ENCODE measurements at regions not wholly inside any gene's neighbourhood (a gene's known extent, or its start where the extent isn't known, plus 50 kb on each side); places are given as distances from the start of the nearest gene placed in this dataset.

DNA sequence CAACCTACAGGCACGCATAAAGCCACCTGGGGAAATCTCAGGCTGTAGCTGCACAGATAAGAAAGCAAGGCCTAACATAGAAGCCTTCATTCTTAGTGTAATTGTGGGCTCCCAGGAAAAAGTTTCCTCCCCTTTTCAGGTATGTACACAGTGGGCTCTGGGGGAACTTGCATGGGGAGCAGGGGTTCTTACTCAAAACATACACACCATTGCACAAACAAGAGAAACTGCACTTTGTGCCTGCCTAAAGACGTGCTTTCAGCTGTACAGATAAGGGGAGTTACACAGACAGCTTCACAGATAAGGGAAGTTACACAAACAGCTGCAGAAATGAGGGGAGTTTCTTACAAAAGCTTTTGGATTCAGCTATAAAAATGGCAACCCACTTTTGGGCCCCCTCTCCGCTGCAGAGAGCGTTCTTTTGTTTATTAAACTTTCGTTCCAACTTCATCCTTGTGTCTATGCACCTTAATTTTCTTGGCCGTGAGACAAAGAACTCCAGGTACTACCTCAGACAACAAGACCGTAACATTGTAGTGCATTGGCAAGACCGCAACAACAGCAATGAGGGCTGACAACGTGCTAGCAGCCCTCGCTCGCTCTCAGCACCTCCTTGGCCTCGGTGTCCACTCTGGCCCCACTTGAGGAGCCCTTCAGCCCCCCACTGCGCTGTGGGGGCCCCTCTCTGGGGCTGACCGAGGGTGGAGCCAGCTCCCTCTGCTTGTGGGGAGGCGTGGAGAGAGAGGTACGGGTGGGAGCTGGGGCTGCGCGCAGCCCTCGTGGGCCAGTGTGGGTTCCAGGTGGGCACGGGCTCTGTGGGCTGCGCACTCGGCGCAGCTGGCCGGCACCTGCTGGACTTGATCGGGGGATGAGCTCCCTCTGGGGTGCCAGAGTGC is 317.5 kb downstream of the RAPGEF2 start (continued):
- TF ChIP-seq BHLHE40 (IDR thresholded peaks at IDR 0.05; ENCODE audit: low read length) (peak; percentile 53; the same call in 1 of the 2 replicates), HDAC1 (CRISPR knock-in tag; IDR thresholded peaks at IDR 0.05) (peak; percentile 78), KDM1A (CRISPR knock-in tag; IDR thresholded peaks at IDR 0.05) (peak; percentile 26; the same call in 1 of the 2 replicates), GMEB1 (CRISPR knock-in tag; IDR thresholded peaks at IDR 0.05; ENCODE audit: borderline replicate concordance) (peak; percentile 29; the same call in 1 of the 2 replicates), NKX3-1 (CRISPR knock-in tag; IDR thresholded peaks at IDR 0.05) (peak; percentile 23; the same call in 1 of the 2 replicates), ZNF124 (CRISPR knock-in tag; IDR thresholded peaks at IDR 0.05) (peak; percentile 92; the same call in 1 of the 2 replicates), IRF1 (CRISPR knock-in tag; IDR thresholded peaks at IDR 0.05; ENCODE audit: low read depth) (no peak)
- TF ChIP-seq, protein P1, sequence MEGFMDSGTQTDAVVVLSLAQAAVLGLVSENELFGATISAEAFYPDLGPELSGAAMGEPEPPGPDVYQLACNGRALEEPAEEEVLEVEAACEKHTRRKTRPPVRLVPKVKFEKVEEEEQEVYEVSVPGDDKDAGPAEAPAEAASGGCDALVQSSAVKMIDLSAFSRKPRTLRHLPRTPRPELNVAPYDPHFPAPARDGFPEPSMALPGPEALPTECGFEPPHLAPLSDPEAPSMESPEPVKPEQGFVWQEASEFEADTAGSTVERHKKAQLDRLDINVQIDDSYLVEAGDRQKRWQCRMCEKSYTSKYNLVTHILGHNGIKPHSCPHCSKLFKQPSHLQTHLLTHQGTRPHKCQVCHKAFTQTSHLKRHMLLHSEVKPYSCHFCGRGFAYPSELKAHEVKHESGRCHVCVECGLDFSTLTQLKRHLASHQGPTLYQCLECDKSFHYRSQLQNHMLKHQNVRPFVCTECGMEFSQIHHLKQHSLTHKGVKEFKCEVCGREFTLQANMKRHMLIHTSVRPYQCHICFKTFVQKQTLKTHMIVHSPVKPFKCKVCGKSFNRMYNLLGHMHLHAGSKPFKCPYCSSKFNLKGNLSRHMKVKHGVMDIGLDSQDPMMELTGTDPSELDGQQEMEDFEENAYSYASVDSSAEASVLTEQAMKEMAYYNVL (CRISPR knock-in tag; IDR thresholded peaks at IDR 0.05; ENCODE audit: borderline replicate concordance): peak; percentile 77; the same call in 1 of the 2 replicates
- TF ChIP-seq, protein P2, sequence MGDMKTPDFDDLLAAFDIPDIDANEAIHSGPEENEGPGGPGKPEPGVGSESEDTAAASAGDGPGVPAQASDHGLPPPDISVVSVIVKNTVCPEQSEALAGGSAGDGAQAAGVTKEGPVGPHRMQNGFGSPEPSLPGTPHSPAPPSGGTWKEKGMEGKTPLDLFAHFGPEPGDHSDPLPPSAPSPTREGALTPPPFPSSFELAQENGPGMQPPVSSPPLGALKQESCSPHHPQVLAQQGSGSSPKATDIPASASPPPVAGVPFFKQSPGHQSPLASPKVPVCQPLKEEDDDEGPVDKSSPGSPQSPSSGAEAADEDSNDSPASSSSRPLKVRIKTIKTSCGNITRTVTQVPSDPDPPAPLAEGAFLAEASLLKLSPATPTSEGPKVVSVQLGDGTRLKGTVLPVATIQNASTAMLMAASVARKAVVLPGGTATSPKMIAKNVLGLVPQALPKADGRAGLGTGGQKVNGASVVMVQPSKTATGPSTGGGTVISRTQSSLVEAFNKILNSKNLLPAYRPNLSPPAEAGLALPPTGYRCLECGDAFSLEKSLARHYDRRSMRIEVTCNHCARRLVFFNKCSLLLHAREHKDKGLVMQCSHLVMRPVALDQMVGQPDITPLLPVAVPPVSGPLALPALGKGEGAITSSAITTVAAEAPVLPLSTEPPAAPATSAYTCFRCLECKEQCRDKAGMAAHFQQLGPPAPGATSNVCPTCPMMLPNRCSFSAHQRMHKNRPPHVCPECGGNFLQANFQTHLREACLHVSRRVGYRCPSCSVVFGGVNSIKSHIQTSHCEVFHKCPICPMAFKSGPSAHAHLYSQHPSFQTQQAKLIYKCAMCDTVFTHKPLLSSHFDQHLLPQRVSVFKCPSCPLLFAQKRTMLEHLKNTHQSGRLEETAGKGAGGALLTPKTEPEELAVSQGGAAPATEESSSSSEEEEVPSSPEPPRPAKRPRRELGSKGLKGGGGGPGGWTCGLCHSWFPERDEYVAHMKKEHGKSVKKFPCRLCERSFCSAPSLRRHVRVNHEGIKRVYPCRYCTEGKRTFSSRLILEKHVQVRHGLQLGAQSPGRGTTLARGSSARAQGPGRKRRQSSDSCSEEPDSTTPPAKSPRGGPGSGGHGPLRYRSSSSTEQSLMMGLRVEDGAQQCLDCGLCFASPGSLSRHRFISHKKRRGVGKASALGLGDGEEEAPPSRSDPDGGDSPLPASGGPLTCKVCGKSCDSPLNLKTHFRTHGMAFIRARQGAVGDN (CRISPR knock-in tag; IDR thresholded peaks at IDR 0.05): peak; percentile 59
- TF ChIP-seq, protein P3, sequence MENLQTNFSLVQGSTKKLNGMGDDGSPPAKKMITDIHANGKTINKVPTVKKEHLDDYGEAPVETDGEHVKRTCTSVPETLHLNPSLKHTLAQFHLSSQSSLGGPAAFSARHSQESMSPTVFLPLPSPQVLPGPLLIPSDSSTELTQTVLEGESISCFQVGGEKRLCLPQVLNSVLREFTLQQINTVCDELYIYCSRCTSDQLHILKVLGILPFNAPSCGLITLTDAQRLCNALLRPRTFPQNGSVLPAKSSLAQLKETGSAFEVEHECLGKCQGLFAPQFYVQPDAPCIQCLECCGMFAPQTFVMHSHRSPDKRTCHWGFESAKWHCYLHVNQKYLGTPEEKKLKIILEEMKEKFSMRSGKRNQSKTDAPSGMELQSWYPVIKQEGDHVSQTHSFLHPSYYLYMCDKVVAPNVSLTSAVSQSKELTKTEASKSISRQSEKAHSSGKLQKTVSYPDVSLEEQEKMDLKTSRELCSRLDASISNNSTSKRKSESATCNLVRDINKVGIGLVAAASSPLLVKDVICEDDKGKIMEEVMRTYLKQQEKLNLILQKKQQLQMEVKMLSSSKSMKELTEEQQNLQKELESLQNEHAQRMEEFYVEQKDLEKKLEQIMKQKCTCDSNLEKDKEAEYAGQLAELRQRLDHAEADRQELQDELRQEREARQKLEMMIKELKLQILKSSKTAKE (CRISPR knock-in tag; IDR thresholded peaks at IDR 0.05; ENCODE audit: borderline replicate concordance): peak; percentile 66; the same call in 1 of the 2 replicates
- TF ChIP-seq, protein P4, sequence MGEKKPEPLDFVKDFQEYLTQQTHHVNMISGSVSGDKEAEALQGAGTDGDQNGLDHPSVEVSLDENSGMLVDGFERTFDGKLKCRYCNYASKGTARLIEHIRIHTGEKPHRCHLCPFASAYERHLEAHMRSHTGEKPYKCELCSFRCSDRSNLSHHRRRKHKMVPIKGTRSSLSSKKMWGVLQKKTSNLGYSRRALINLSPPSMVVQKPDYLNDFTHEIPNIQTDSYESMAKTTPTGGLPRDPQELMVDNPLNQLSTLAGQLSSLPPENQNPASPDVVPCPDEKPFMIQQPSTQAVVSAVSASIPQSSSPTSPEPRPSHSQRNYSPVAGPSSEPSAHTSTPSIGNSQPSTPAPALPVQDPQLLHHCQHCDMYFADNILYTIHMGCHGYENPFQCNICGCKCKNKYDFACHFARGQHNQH (CRISPR knock-in tag; IDR thresholded peaks at IDR 0.05): peak; percentile 68; the same call in 1 of the 2 replicates
